ENCODE measurements at regions not wholly inside any gene's neighbourhood (a gene's known extent, or its start where the extent isn't known, plus 50 kb on each side); places are given as distances from the start of the nearest gene placed in this dataset.

- TF ChIP-seq POLR2A (IDR thresholded peaks at IDR 0.05): no peak
- TF ChIP-seq, protein P1, sequence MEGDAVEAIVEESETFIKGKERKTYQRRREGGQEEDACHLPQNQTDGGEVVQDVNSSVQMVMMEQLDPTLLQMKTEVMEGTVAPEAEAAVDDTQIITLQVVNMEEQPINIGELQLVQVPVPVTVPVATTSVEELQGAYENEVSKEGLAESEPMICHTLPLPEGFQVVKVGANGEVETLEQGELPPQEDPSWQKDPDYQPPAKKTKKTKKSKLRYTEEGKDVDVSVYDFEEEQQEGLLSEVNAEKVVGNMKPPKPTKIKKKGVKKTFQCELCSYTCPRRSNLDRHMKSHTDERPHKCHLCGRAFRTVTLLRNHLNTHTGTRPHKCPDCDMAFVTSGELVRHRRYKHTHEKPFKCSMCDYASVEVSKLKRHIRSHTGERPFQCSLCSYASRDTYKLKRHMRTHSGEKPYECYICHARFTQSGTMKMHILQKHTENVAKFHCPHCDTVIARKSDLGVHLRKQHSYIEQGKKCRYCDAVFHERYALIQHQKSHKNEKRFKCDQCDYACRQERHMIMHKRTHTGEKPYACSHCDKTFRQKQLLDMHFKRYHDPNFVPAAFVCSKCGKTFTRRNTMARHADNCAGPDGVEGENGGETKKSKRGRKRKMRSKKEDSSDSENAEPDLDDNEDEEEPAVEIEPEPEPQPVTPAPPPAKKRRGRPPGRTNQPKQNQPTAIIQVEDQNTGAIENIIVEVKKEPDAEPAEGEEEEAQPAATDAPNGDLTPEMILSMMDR (IDR thresholded peaks at IDR 0.05): no peak
These were observed 82.3 kb upstream of the CTDP1 start for GRCh38 chr18:79597176-79597830.

All from stomach (tissue), 4 donors.